ENCODE measurements at regions not wholly inside any gene's neighbourhood (a gene's known extent, or its start where the extent isn't known, plus 50 kb on each side); places are given as distances from the start of the nearest gene placed in this dataset.

GRCh38 chr11:11076879-11077278 lies 219.0 kb upstream of the ZBED5 start:
- DNase-seq = no peak

- DNase-seq = no peak
These were observed 218.4 kb upstream of the ZBED5 start for GRCh38 chr11:11076276-11076675.

- no peak for DNase-seq
These were observed 217.8 kb upstream of the ZBED5 start for GRCh38 chr11:11075515-11076171.

GRCh38 chr11:11074686-11075335 lies 217.0 kb upstream of the ZBED5 start:
- no peak for DNase-seq

GRCh38 chr11:11073996-11074395 lies 216.1 kb upstream of the ZBED5 start:
- no peak for DNase-seq

- no peak for DNase-seq
These were observed 214.2 kb upstream of the ZBED5 start for GRCh38 chr11:11072067-11072466.

GRCh38 chr11:11071486-11071885 lies 213.6 kb upstream of the ZBED5 start:
- DNase-seq = no peak

- no peak for DNase-seq
These were observed 213.1 kb upstream of the ZBED5 start for GRCh38 chr11:11070976-11071375.

- DNase-seq = no peak
These were observed 212.3 kb upstream of the ZBED5 start for GRCh38 chr11:11069841-11070835.

GRCh38 chr11:11068113-11068512 lies 210.3 kb upstream of the ZBED5 start:
- no peak for DNase-seq

- DNase-seq = no peak
These were observed 207.5 kb upstream of the ZBED5 start for GRCh38 chr11:11065396-11065795.

- no peak for DNase-seq
These were observed 199.6 kb upstream of the ZBED5 start for GRCh38 chr11:11057472-11057854.

GRCh38 chr11:11056749-11057471 lies 199.1 kb upstream of the ZBED5 start:
- no peak for DNase-seq

GRCh38 chr11:11056316-11056715 lies 198.5 kb upstream of the ZBED5 start:
- DNase-seq = no peak

- DNase-seq = no peak
These were observed 190.2 kb upstream of the ZBED5 start for GRCh38 chr11:11047851-11048610.

GRCh38 chr11:11046781-11047180 lies 188.9 kb upstream of the ZBED5 start:
- DNase-seq = no peak

GRCh38 chr11:11045156-11045930 lies 187.5 kb upstream of the ZBED5 start:
- DNase-seq = no peak

- DNase-seq = no peak
These were observed 186.4 kb upstream of the ZBED5 start for GRCh38 chr11:11044137-11044855.

- DNase-seq = no peak
These were observed 185.9 kb upstream of the ZBED5 start for GRCh38 chr11:11043721-11044120.

GRCh38 chr11:11039208-11039965 lies 181.5 kb upstream of the ZBED5 start:
- no peak for DNase-seq

All from inflammatory macrophage treated with lipopolysaccharide for 1 hour (primary cell).